PFSK-1 (cell line): ENCODE measurements at regions not wholly inside any gene's neighbourhood (a gene's known extent, or its start where the extent isn't known, plus 50 kb on each side); places are given as distances from the start of the nearest gene placed in this dataset.

Source experiments
- FOXP2 ChIP-seq: optimal IDR thresholded peaks from 2 replicates; pipeline ENCODE3; 2011; ENCODE audit warnings: borderline replicate concordance, control low read depth, inconsistent platforms; ENCODE audit not compliant: insufficient read depth; ENCODE audit errors: extremely low read length, extremely low read depth
- POLR2AphosphoS5 ChIP-seq: IDR thresholded peaks from 2 replicates; pipeline ENCODE4 v1.6.1; 2012; ENCODE audit warnings: low read depth, mild to moderate bottlenecking, control low read depth, low read length, moderate library complexity
- REST ChIP-seq, 2 experiments: IDR thresholded peaks; 2 replicates each; pipeline versions ENCODE4 v1.6.1 to v1.8.0; 2011 to 2012; ENCODE audit warnings: low read depth in 2 of 2, low read length in 2 of 2, control low read depth in 1 of 2, inconsistent platforms in 1 of 2, mild to moderate bottlenecking in 1 of 2, moderate library complexity in 1 of 2; ENCODE audit not compliant: insufficient read depth in 1 of 2
- SIN3A ChIP-seq: IDR thresholded peaks from 2 replicates; pipeline ENCODE4 v1.6.1; 2012; ENCODE audit warnings: mild to moderate bottlenecking, low read length, moderate library complexity, borderline replicate concordance; ENCODE audit not compliant: insufficient read depth
- TAF1 ChIP-seq: IDR thresholded peaks from 2 replicates; pipeline ENCODE4 v1.6.1; 2012; ENCODE audit warnings: low read length, control low read depth, borderline replicate concordance; ENCODE audit not compliant: insufficient read depth

- TF ChIP-seq SIN3A (no peak), POLR2AphosphoS5 (no peak), TAF1 (no peak), REST (IDR thresholded peaks at IDR 0.05; ENCODE audit: insufficient read depth in 1 of 2, low read depth in 2 of 2, low read length in 2 of 2) (no peak), FOXP2 (no peak)
These were observed 517.8 kb downstream of the SLITRK5 start for GRCh38 chr13:88188986-88189385.
